AG04449 (cell line): ENCODE measurements at regions not wholly inside any gene's neighbourhood (a gene's known extent, or its start where the extent isn't known, plus 50 kb on each side); places are given as distances from the start of the nearest gene placed in this dataset.

Source experiments
- CTCF ChIA-PET: fragments of 350-600 bp; formaldehyde crosslinking; extraction: SDS; loops from one replicate; lab custom pipeline; 2021; ENCODE audit warnings: antibody characterized with exemption; lab: Yijun Ruan, JAX
- POLR2A ChIA-PET: fragments of 400-600, 350-600 bp; formaldehyde crosslinking; extraction: SDS; loops from one replicate; lab custom pipeline; 2020; ENCODE audit warnings: antibody characterized with exemption, inconsistent platforms; lab: Yijun Ruan, JAX
- DNase-seq: peaks from one replicate; pipeline ENCODE4 v3.0.0-alpha.2; 2010; ENCODE audit warnings: low read depth, low spot score
- H3K4me3 ChIP-seq: 2 replicates; pipeline ENCODE4 v1.5.1; 2011; ENCODE audit warnings: low read depth, mild to moderate bottlenecking, control low read depth, low read length
- TF ChIP-seq, protein P1 (sequence below): IDR thresholded peaks from one replicate; pipeline ENCODE4 v1.5.1; 2011; ENCODE audit warnings: mild to moderate bottlenecking, moderate library complexity, low read length, control low read depth, inconsistent platforms; ENCODE audit not compliant: insufficient read depth; ENCODE audit errors: missing control alignments

GRCh38 chr10:78483641-78484040 lies 450.0 kb downstream of the RPS24 start:
- ChIA-PET CTCF (interaction anchor here (1.3 kb wide), 1 partner anchor 21 kb away, joined by 3 read pairs; no protein-coding TSS in a partner anchor), POLR2A (no interaction called here)
- TF ChIP-seq, protein P1, sequence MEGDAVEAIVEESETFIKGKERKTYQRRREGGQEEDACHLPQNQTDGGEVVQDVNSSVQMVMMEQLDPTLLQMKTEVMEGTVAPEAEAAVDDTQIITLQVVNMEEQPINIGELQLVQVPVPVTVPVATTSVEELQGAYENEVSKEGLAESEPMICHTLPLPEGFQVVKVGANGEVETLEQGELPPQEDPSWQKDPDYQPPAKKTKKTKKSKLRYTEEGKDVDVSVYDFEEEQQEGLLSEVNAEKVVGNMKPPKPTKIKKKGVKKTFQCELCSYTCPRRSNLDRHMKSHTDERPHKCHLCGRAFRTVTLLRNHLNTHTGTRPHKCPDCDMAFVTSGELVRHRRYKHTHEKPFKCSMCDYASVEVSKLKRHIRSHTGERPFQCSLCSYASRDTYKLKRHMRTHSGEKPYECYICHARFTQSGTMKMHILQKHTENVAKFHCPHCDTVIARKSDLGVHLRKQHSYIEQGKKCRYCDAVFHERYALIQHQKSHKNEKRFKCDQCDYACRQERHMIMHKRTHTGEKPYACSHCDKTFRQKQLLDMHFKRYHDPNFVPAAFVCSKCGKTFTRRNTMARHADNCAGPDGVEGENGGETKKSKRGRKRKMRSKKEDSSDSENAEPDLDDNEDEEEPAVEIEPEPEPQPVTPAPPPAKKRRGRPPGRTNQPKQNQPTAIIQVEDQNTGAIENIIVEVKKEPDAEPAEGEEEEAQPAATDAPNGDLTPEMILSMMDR = no peak
- H3K4me3 ChIP-seq = no peak overlapping the region
- DNase-seq = no peak

- POLR2A ChIA-PET = no interaction called here
- H3K4me3 ChIP-seq = no peak overlapping the region
- CTCF ChIA-PET = no interaction called here
- TF ChIP-seq, protein P1 = no peak
- no peak for DNase-seq
Measured at GRCh38 chr10:78489034-78489433, 455.4 kb downstream of the RPS24 start.

GRCh38 chr10:78491812-78492211 lies 458.1 kb downstream of the RPS24 start:
- ChIA-PET CTCF (interaction anchor here (0.6 kb wide), 1 partner anchor 148 kb away, joined by 3 read pairs; no protein-coding TSS in a partner anchor), POLR2A (no interaction called here)
- DNase-seq = no peak
- no peak overlapping the region for H3K4me3 ChIP-seq
- TF ChIP-seq, protein P1 = no peak

GRCh38 chr10:78492424-78492823 lies 458.8 kb downstream of the RPS24 start:
- TF ChIP-seq, protein P1 = no peak
- no peak overlapping the region for H3K4me3 ChIP-seq
- ChIA-PET CTCF (interaction anchor here (0.6 kb wide), 1 partner anchor 260 kb away, joined by 3 read pairs; no protein-coding TSS in a partner anchor), POLR2A (no interaction called here)
- no peak for DNase-seq

DNA sequence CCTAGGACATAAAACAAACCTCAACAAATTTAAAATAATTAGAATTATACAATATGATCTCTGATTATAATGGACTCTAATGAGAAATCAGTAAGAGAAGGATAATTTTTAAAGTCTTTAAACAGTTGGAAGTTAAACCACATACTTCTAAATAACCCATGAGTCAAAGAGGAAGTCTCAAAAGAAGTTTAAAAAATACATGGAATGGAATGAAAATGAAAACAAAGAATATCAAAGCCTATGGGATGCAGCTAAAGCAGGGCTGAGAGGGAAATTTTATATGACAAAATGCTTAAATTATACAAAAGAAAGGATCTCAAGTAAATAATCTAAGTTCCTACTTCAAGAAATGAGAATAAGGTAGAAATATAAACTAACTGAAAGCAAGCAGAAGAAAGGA lies 460.5 kb downstream of the RPS24 start:
- TF ChIP-seq, protein P1 = no peak
- no peak for DNase-seq
- ChIA-PET POLR2A (no interaction called here), CTCF (no interaction called here)
- H3K4me3 ChIP-seq = no peak overlapping the region

DNA sequence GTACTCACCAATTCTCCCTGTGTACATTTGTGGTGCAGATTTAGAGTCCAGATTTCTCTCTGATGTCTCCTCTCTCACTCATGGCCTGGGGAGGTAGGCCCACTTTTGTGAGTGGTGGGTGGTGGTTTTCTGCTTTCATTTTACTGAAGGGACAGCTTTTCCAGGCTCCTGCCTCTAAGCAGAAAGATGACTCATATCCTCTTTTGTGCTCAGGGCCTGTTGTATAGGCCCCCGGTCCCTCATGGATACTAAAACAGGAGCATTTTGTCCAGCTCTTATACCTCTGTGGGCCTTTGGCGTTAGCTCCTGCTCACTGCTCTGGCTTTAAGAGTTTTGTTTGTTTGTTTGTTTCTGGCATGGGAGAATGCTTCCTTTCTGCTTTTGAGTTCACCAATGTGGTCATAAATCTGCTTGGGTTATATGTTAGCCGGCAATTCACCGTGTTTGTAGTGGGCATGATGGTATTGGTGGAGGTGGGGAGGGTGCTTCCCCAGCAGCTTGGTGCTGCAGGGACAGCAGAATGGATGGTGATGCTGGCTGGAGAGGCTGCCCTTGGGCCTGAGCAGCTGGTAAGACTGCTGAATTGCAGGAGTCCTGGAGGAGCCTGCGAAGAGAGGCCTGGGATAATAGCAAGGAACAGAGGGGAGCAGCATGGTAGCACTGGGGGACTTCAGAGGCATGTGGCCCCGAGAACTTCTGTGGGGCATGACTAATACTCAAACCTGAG lies 468.7 kb downstream of the RPS24 start:
- CTCF ChIA-PET = interaction anchor here (1.0 to 1.4 kb wide), 2 partner anchors 8 to 12 kb away, joined by 3 read pairs; no protein-coding TSS in a partner anchor
- no peak overlapping the region for H3K4me3 ChIP-seq
- TF ChIP-seq, protein P1 = no peak
- DNase-seq = no peak
- POLR2A ChIA-PET = no interaction called here
